ENCODE measurements at regions not wholly inside any gene's neighbourhood (a gene's known extent, or its start where the extent isn't known, plus 50 kb on each side); places are given as distances from the start of the nearest gene placed in this dataset.

DNA sequence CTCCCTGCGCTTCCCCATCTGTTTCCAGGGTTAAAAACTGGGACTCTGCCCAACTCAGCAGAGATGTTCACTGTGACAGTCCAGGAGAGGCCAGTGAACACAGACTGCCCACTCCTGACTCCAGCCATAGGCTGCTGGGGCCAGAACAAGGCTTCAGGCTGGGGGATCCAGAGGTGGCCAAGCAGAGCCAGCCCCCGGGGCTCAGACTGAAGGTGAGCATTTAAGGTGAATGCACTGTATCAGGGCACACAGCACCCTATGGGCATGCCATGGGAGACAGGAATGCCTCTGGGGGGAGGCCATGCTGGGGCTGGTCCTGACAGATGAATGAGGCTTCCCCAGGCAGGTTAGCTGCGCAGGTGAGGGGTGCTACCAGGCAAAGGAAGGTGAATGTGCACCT, 96.4 kb downstream of the TUBA3C start:
- no CpG with 5 or more reads among the region's 3 CpGs for WGBS, 2 experiments (ENCODE audit: extremely low coverage in 2 of 2, insufficient read length in 1 of 2)
- Histone ChIP-seq H3K4me2 (ENCODE audit: low read depth, low read length) (no peak overlapping the region), H3K9me3 (ENCODE audit: control insufficient read depth, insufficient read depth, low read length) (peaks cover 46% of the 10 kb centered on the region), H3K4me1 (ENCODE audit: control insufficient read depth, insufficient read depth, low read length) (no peaks in the 10 kb centered on the region), H2BK5ac (ENCODE audit: low read depth, low read length, poor library complexity, severe bottlenecking) (no peak overlapping the region), H3K4ac (ENCODE audit: low read depth, low read length) (no peak overlapping the region), H3K14ac (replicated peaks; ENCODE audit: low read depth, low read length) (no peak overlapping the region), H3K9ac (ENCODE audit: low read depth, low read length) (no peak overlapping the region), H2AK9ac (replicated peaks; ENCODE audit: low read depth, low read length, poor library complexity) (no peak overlapping the region), H3K79me1 (ENCODE audit: low read depth in 1 of 2, low read length in 2 of 2) (no peaks in the 10 kb centered on the region), H3K4me3 (ENCODE audit: insufficient read depth, low read depth, low read length) (no peak overlapping the region), H2AFZ (replicated peaks; ENCODE audit: low read length, poor library complexity) (no peak overlapping the region), H4K91ac (ENCODE audit: insufficient read depth, low read depth, low read length) (no peak overlapping the region), H3K9me1 (ENCODE audit: insufficient read depth, low read length) (no peaks in the 10 kb centered on the region), H3K56ac (ENCODE audit: extremely low read depth, insufficient read depth, low read length) (no peak overlapping the region), H3K27me3 (ENCODE audit: control insufficient read depth, insufficient read depth, low read length) (no peaks in the 10 kb centered on the region), H4K5ac (ENCODE audit: low read depth, low read length) (no peak overlapping the region), H2BK20ac (ENCODE audit: low read depth, low read length) (no peak overlapping the region), H3K36me3 (ENCODE audit: control insufficient read depth, insufficient read depth, low read length) (no peaks in the 10 kb centered on the region), H3K23ac (ENCODE audit: low read depth, low read length) (no peak overlapping the region), H2BK15ac (ENCODE audit: low read depth, low read length) (no peak overlapping the region), H4K8ac (ENCODE audit: low read depth in 2 of 2, low read length in 2 of 2) (no peak overlapping the region), H4K20me1 (ENCODE audit: insufficient read depth, low read length) (no peaks in the 10 kb centered on the region), H2AK5ac (ENCODE audit: low read depth, low read length) (no peak overlapping the region), H3K27ac (ENCODE audit: insufficient read depth, low read length) (no peak overlapping the region), H2BK120ac (ENCODE audit: low read depth, low read length) (no peak overlapping the region), H3K18ac (ENCODE audit: low read depth, low read length) (no peak overlapping the region)
- in situ Hi-C loops (cut with MboI; ENCODE audit: low sequenced_read_pairs) (no loop called here), dilution Hi-C loops (cut with HindIII; ENCODE audit: low sequenced_read_pairs, unreplicated experiment) (no loop called here), intact Hi-C loops (cut with micrococcal nuclease) (no loop called here)
- BruUV-seq (replicated peaks) = no TSS peak
- ChIA-PET CTCF (no interaction called here), POLR2A (ENCODE audit: unreplicated experiment) (no interaction called here)
- DNase-seq = no peak
- ATAC-seq (ENCODE audit: low read depth) = no peak
- TF ChIP-seq, protein P1, sequence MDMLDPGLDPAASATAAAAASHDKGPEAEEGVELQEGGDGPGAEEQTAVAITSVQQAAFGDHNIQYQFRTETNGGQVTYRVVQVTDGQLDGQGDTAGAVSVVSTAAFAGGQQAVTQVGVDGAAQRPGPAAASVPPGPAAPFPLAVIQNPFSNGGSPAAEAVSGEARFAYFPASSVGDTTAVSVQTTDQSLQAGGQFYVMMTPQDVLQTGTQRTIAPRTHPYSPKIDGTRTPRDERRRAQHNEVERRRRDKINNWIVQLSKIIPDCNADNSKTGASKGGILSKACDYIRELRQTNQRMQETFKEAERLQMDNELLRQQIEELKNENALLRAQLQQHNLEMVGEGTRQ (IDR thresholded peaks at IDR 0.05; ENCODE audit: low read depth, low read length) = no peak
- no peak for TF ChIP-seq MAFK (IDR thresholded peaks at IDR 0.05; ENCODE audit: low read depth, low read length)
- no peak for TF ChIP-seq FOS (IDR thresholded peaks at IDR 0.05; ENCODE audit: low read depth, low read length)
- TF ChIP-seq, protein P2, sequence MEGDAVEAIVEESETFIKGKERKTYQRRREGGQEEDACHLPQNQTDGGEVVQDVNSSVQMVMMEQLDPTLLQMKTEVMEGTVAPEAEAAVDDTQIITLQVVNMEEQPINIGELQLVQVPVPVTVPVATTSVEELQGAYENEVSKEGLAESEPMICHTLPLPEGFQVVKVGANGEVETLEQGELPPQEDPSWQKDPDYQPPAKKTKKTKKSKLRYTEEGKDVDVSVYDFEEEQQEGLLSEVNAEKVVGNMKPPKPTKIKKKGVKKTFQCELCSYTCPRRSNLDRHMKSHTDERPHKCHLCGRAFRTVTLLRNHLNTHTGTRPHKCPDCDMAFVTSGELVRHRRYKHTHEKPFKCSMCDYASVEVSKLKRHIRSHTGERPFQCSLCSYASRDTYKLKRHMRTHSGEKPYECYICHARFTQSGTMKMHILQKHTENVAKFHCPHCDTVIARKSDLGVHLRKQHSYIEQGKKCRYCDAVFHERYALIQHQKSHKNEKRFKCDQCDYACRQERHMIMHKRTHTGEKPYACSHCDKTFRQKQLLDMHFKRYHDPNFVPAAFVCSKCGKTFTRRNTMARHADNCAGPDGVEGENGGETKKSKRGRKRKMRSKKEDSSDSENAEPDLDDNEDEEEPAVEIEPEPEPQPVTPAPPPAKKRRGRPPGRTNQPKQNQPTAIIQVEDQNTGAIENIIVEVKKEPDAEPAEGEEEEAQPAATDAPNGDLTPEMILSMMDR (conservative IDR thresholded peaks at IDR 0.05; ENCODE audit: low read depth, low read length) = no peak
- no peak for TF ChIP-seq MAZ (IDR thresholded peaks at IDR 0.05; ENCODE audit: borderline replicate concordance, low read depth, low read length)
- TF ChIP-seq CHD1 (IDR thresholded peaks at IDR 0.05; ENCODE audit: low read depth, low read length) = no peak
- no peak for TF ChIP-seq NFE2L2 (IDR thresholded peaks at IDR 0.05; ENCODE audit: low read depth, low read length)
- TF ChIP-seq RFX5 (IDR thresholded peaks at IDR 0.05; ENCODE audit: low read depth, low read length) = no peak
- TF ChIP-seq RAD21 (IDR thresholded peaks at IDR 0.05; ENCODE audit: low read length) = no peak
- no peak for TF ChIP-seq POLR2A (IDR thresholded peaks at IDR 0.05; ENCODE audit: low read depth, low read length)
- TF ChIP-seq BHLHE40 (IDR thresholded peaks at IDR 0.05; ENCODE audit: low read depth, low read length) = no peak
- TF ChIP-seq RCOR1 (IDR thresholded peaks at IDR 0.05; ENCODE audit: insufficient replicate concordance, low read length) = no peak
- no peak for TF ChIP-seq CEBPB (IDR thresholded peaks at IDR 0.05; ENCODE audit: low read depth, low read length)
- TF ChIP-seq, protein P3, sequence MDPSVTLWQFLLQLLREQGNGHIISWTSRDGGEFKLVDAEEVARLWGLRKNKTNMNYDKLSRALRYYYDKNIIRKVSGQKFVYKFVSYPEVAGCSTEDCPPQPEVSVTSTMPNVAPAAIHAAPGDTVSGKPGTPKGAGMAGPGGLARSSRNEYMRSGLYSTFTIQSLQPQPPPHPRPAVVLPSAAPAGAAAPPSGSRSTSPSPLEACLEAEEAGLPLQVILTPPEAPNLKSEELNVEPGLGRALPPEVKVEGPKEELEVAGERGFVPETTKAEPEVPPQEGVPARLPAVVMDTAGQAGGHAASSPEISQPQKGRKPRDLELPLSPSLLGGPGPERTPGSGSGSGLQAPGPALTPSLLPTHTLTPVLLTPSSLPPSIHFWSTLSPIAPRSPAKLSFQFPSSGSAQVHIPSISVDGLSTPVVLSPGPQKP (IDR thresholded peaks at IDR 0.05; ENCODE audit: borderline replicate concordance, low read depth, low read length) = no peak
